ENCODE measurements at regions not wholly inside any gene's neighbourhood (a gene's known extent, or its start where the extent isn't known, plus 50 kb on each side); places are given as distances from the start of the nearest gene placed in this dataset.

- POLR2A ChIA-PET, result interaction anchor here (1.0 kb wide), 1 partner anchor 59 kb away, joined by 4 read pairs; the partner anchor contains the start of gene CLINT1
- no peaks in the 10 kb centered on the region for H3K9me3 Mint-ChIP-seq (ENCODE audit: insufficient read depth)
- CTCF ChIA-PET, result interaction anchor here (0.7 to 2.8 kb wide), 16 partner anchors 10 to 110 kb away, joined by 3 to 20 read pairs (median 4); no protein-coding TSS in a partner anchor
- H3K4me1 Mint-ChIP-seq (ENCODE audit: low read depth), result peaks cover 29% of the 10 kb centered on the region
- H3K36me3 Mint-ChIP-seq (ENCODE audit: low read depth), result no peaks in the 10 kb centered on the region
- ATAC-seq, result peak; percentile 81
- no peak overlapping the region for H3K4me3 Mint-ChIP-seq
- no peaks in the 10 kb centered on the region for H3K27me3 Mint-ChIP-seq (ENCODE audit: low read depth)
- peak; percentile 75 for DNase-seq
- peak overlapping the region; percentile 81 for H3K27ac Mint-ChIP-seq
These were observed 59.2 kb upstream of the CLINT1 start for GRCh38 chr5:157917899-157918809.

GRCh38 chr5:157917491-157917890 is 58.5 kb upstream of the CLINT1 start:
- DNase-seq, result no peak
- ATAC-seq, result no peak
- Mint-ChIP-seq H3K9me3 (ENCODE audit: insufficient read depth) (no peaks in the 10 kb centered on the region), H3K27ac (no peak overlapping the region), H3K36me3 (ENCODE audit: low read depth) (no peaks in the 10 kb centered on the region), H3K27me3 (ENCODE audit: low read depth) (no peaks in the 10 kb centered on the region), H3K4me1 (ENCODE audit: low read depth) (peaks cover 29% of the 10 kb centered on the region), H3K4me3 (no peak overlapping the region)
- ChIA-PET POLR2A (no interaction called here), CTCF (interaction anchor here (0.6 to 2.7 kb wide), 10 partner anchors 9 to 104 kb away, joined by 3 to 10 read pairs (median 3); no protein-coding TSS in a partner anchor)

DNA sequence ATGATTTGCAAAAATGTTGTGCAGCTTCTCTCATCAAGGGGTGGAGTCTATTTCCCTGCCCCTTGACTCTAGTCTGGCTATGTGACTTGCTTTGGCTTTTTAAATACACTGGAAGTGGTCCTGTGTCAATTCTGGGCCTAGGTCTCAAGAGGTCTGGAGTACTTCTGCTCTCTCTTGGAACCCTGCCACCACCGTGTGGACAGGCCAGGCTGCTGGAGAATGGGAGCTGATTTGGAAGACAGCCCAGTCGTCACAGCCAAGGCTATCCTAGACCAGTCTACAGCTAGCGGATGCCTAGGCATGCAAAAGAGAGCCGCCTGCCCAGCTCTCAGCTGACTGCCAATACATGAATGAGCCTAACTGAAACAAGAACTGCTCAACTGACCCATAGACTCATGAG is 56.7 kb upstream of the CLINT1 start:
- no peaks in the 10 kb centered on the region for H3K36me3 Mint-ChIP-seq (ENCODE audit: low read depth)
- H3K4me1 Mint-ChIP-seq (ENCODE audit: low read depth), result peaks cover 29% of the 10 kb centered on the region
- no peaks in the 10 kb centered on the region for H3K9me3 Mint-ChIP-seq (ENCODE audit: insufficient read depth)
- no peak overlapping the region for H3K4me3 Mint-ChIP-seq
- POLR2A ChIA-PET, result no interaction called here
- ATAC-seq (no peak), DNase-seq (no peak)
- no peaks in the 10 kb centered on the region for H3K27me3 Mint-ChIP-seq (ENCODE audit: low read depth)
- H3K27ac Mint-ChIP-seq, result no peak overlapping the region
- CTCF ChIA-PET, result interaction anchor here (1.8 kb wide), 1 partner anchor 33 kb away, joined by 4 read pairs; no protein-coding TSS in a partner anchor

GRCh38 chr5:157914151-157914788 is 55.3 kb upstream of the CLINT1 start:
- H3K9me3 Mint-ChIP-seq (ENCODE audit: insufficient read depth), result no peaks in the 10 kb centered on the region
- H3K27me3 Mint-ChIP-seq (ENCODE audit: low read depth), result no peaks in the 10 kb centered on the region
- no peaks in the 10 kb centered on the region for H3K36me3 Mint-ChIP-seq (ENCODE audit: low read depth)
- ATAC-seq (no peak), DNase-seq (no peak)
- POLR2A ChIA-PET, result no interaction called here
- no peak overlapping the region for H3K4me3 Mint-ChIP-seq
- CTCF ChIA-PET, result interaction anchor here (1.5 kb wide), 1 partner anchor 59 kb away, joined by 3 read pairs; no protein-coding TSS in a partner anchor
- H3K4me1 Mint-ChIP-seq (ENCODE audit: low read depth), result peaks cover 19% of the 10 kb centered on the region
- H3K27ac Mint-ChIP-seq, result no peak overlapping the region

- Mint-ChIP-seq H3K9me3 (ENCODE audit: insufficient read depth) (no peaks in the 10 kb centered on the region), H3K27ac (no peak overlapping the region), H3K27me3 (ENCODE audit: low read depth) (peaks cover under 1% of the 10 kb centered on the region), H3K36me3 (ENCODE audit: low read depth) (no peaks in the 10 kb centered on the region), H3K4me1 (ENCODE audit: low read depth) (peaks cover 12% of the 10 kb centered on the region), H3K4me3 (no peak overlapping the region)
- ChIA-PET CTCF (interaction anchor here (1.5 kb wide), 1 partner anchor 58 kb away, joined by 3 read pairs; no protein-coding TSS in a partner anchor), POLR2A (no interaction called here)
- DNase-seq (no peak), ATAC-seq (no peak)
These were observed 54.6 kb upstream of the CLINT1 start for GRCh38 chr5:157913575-157913974.

DNA sequence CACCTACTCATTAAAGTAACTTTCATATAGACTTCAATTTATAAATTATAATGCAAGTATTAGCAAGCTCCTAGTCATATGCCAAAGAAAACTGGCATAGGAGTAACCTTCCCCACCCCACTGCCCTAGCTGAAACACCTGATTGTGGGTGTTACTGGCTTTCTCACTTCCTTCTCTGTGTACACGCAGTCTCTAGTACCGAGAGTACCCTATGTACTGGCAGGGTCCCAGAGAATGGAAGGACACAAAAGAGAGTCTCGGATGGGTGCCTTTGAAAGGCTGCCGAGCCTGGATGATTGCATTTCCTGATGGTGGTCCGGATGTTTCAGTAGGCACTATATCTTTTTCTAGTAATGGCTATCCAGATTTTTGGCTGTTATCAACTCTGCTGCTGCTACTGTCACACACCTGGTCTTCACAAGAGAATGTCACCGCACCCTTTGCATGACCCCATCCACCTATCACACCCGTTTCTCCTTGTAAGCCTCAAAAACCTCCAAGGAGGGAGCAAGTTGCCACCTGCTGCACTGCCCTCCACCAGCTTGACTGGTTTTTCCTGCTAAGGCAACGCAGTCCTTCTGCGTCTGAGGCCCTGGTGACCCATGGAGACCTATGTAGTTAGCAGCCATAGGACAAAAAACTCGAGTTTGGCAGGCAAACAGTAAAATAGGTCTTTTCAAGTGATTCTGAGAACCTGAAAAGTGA is 53.8 kb upstream of the CLINT1 start:
- no peak for DNase-seq
- Mint-ChIP-seq H3K27ac (no peak overlapping the region), H3K9me3 (ENCODE audit: insufficient read depth) (no peaks in the 10 kb centered on the region), H3K27me3 (ENCODE audit: low read depth) (peaks cover 3% of the 10 kb centered on the region), H3K36me3 (ENCODE audit: low read depth) (no peaks in the 10 kb centered on the region), H3K4me1 (ENCODE audit: low read depth) (peaks cover 4% of the 10 kb centered on the region), H3K4me3 (no peak overlapping the region)
- ChIA-PET CTCF (no interaction called here), POLR2A (no interaction called here)
- ATAC-seq, result no peak

- no peaks in the 10 kb centered on the region for H3K4me1 Mint-ChIP-seq (ENCODE audit: low read depth)
- H3K9me3 Mint-ChIP-seq (ENCODE audit: insufficient read depth), result no peaks in the 10 kb centered on the region
- H3K27ac Mint-ChIP-seq, result no peak overlapping the region
- no peak for ATAC-seq
- ChIA-PET CTCF (no interaction called here), POLR2A (no interaction called here)
- DNase-seq, result no peak
- H3K4me3 Mint-ChIP-seq, result no peak overlapping the region
- H3K36me3 Mint-ChIP-seq (ENCODE audit: low read depth), result no peaks in the 10 kb centered on the region
- peaks cover 3% of the 10 kb centered on the region for H3K27me3 Mint-ChIP-seq (ENCODE audit: low read depth)
These were observed 52.6 kb upstream of the CLINT1 start for GRCh38 chr5:157911568-157911967.
